Erythroblast (primary cell): ENCODE measurements at regions not wholly inside any gene's neighbourhood (a gene's known extent, or its start where the extent isn't known, plus 50 kb on each side); places are given as distances from the start of the nearest gene placed in this dataset.
A peak's percentile ranks its signal among the peaks of the same experiment; 100 is the strongest.

Experiments
- DNase-seq, 2 experiments: peaks; one replicate each; lab custom pipeline; 2025; lab: John Stamatoyannopoulos, UW
- GATA1 ChIP-seq: IDR thresholded peaks from 2 replicates; pipeline ENCODE4 v1.6.1; 2011; ENCODE audit warnings: low read depth, mild to moderate bottlenecking, control low read depth, low read length, moderate library complexity
- POLR2A ChIP-seq: IDR thresholded peaks from 2 replicates; pipeline ENCODE4 v1.6.1; 2011; ENCODE audit warnings: mild to moderate bottlenecking, low read length

GRCh38 chr15:58260725-58261267 lies 122.6 kb downstream of the AQP9 start:
- TF ChIP-seq POLR2A = no peak
- TF ChIP-seq GATA1 = no peak
- no peak for DNase-seq

- DNase-seq = no peak
- TF ChIP-seq GATA1 (no peak), POLR2A (no peak)
Measured at GRCh38 chr15:58261368-58261767, 123.2 kb downstream of the AQP9 start.

- DNase-seq = peak in 1 of 2 experiments; percentile 13
- TF ChIP-seq POLR2A = no peak
- TF ChIP-seq GATA1 = no peak
Measured at GRCh38 chr15:58264053-58264971, 126.1 kb downstream of the AQP9 start.

- no peak for TF ChIP-seq GATA1
- TF ChIP-seq POLR2A = no peak
- no peak for DNase-seq
Measured at GRCh38 chr15:58267051-58267450, 128.9 kb downstream of the AQP9 start.

- DNase-seq = no peak
- no peak for TF ChIP-seq POLR2A
- no peak for TF ChIP-seq GATA1
Measured at GRCh38 chr15:58268746-58269267, 130.6 kb downstream of the AQP9 start.

- TF ChIP-seq POLR2A (no peak), GATA1 (no peak)
Measured at GRCh38 chr15:58269455-58270414, 131.6 kb downstream of the AQP9 start.

GRCh38 chr15:58271410-58271809 lies 133.2 kb downstream of the AQP9 start:
- DNase-seq = no peak
- TF ChIP-seq POLR2A (no peak), GATA1 (no peak)

More at GRCh38 chr15:58269455-58270414, 131.6 kb downstream of the AQP9 start:
- DNase-seq = peak; percentile 27 to 59

GRCh38 chr15:58273104-58273503 lies 134.9 kb downstream of the AQP9 start:
- TF ChIP-seq GATA1 (no peak), POLR2A (no peak)
- no peak for DNase-seq

GRCh38 chr15:58274885-58275284 lies 136.7 kb downstream of the AQP9 start:
- TF ChIP-seq POLR2A = no peak
- no peak for TF ChIP-seq GATA1
- DNase-seq = no peak

GRCh38 chr15:58275785-58276184 lies 137.6 kb downstream of the AQP9 start:
- TF ChIP-seq GATA1 (no peak), POLR2A (no peak)
- DNase-seq = no peak

- no peak for TF ChIP-seq POLR2A
- TF ChIP-seq GATA1 = no peak
- no peak for DNase-seq
Measured at GRCh38 chr15:58276924-58277323, 138.7 kb downstream of the AQP9 start.

GRCh38 chr15:58277333-58277732 lies 139.2 kb downstream of the AQP9 start:
- no peak for DNase-seq

GRCh38 chr15:58279106-58279505 lies 140.9 kb downstream of the AQP9 start:
- TF ChIP-seq GATA1 = no peak
- DNase-seq = no peak

More at GRCh38 chr15:58277333-58277732, 139.2 kb downstream of the AQP9 start:
- TF ChIP-seq POLR2A = no peak
- no peak for TF ChIP-seq GATA1
